ENCODE measurements at regions not wholly inside any gene's neighbourhood (a gene's known extent, or its start where the extent isn't known, plus 50 kb on each side); places are given as distances from the start of the nearest gene placed in this dataset.

GRCh38 chr4:66071911-66072310 lies 401.6 kb upstream of the EPHA5 start:
- TF ChIP-seq CTCF (IDR thresholded peaks at IDR 0.05): no peak
- no peak for TF ChIP-seq POLR2A (IDR thresholded peaks at IDR 0.05)
- no peak for TF ChIP-seq EP300 (IDR thresholded peaks at IDR 0.05)
- no peak for TF ChIP-seq POLR2AphosphoS5 (IDR thresholded peaks at IDR 0.05)
